ENCODE measurements at regions not wholly inside any gene's neighbourhood (a gene's known extent, or its start where the extent isn't known, plus 50 kb on each side); places are given as distances from the start of the nearest gene placed in this dataset.

DNA sequence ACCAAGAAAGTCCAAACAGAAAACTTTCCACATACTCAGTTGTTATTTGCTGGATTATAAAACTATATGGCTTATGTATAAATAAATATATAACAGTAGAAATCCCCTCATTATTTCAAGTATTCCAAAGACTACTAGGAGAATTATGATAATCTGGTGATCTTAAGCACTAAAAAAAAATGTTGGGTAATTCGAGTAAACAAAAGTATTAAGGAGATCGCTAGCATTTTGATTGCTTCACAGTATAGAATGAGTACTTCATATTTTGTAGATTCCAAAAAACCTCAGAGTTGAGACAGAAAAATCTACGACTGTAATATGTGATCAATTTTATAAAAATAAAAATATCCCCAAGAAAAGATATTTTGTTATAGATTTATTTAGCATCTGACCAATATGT is 236.4 kb upstream of the TENT5A start:
- no peak overlapping the region for H3K27ac ChIP-seq (replicated peaks)
- no peak overlapping the region for H3K4me3 ChIP-seq (replicated peaks; ENCODE audit: insufficient read depth, low read length)
- no peak for TF ChIP-seq POLR2AphosphoS5 (IDR thresholded peaks at IDR 0.05; ENCODE audit: low read depth)
- no peak for TF ChIP-seq REST (IDR thresholded peaks at IDR 0.05; ENCODE audit: insufficient replicate concordance, low read depth)
- TF ChIP-seq GABPA (IDR thresholded peaks at IDR 0.05; ENCODE audit: low read depth) = no peak
- TF ChIP-seq, protein P1, sequence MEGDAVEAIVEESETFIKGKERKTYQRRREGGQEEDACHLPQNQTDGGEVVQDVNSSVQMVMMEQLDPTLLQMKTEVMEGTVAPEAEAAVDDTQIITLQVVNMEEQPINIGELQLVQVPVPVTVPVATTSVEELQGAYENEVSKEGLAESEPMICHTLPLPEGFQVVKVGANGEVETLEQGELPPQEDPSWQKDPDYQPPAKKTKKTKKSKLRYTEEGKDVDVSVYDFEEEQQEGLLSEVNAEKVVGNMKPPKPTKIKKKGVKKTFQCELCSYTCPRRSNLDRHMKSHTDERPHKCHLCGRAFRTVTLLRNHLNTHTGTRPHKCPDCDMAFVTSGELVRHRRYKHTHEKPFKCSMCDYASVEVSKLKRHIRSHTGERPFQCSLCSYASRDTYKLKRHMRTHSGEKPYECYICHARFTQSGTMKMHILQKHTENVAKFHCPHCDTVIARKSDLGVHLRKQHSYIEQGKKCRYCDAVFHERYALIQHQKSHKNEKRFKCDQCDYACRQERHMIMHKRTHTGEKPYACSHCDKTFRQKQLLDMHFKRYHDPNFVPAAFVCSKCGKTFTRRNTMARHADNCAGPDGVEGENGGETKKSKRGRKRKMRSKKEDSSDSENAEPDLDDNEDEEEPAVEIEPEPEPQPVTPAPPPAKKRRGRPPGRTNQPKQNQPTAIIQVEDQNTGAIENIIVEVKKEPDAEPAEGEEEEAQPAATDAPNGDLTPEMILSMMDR (IDR thresholded peaks at IDR 0.05; ENCODE audit: insufficient read depth, low read length) = no peak
- no peak for TF ChIP-seq SPI1 (IDR thresholded peaks at IDR 0.05; ENCODE audit: borderline replicate concordance, low read depth)
- DNase-seq (ENCODE audit: low read depth in 1 of 2, low spot score in 1 of 2) = no peak
- H3K27me3 ChIP-seq (ENCODE audit: insufficient read depth, poor library complexity, severe bottlenecking) = no peaks in the 10 kb centered on the region

- no peak for TF ChIP-seq POLR2AphosphoS5 (IDR thresholded peaks at IDR 0.05; ENCODE audit: low read depth)
- Histone ChIP-seq H3K4me3 (replicated peaks; ENCODE audit: insufficient read depth, low read length) (no peak overlapping the region), H3K27me3 (ENCODE audit: insufficient read depth, poor library complexity, severe bottlenecking) (no peaks in the 10 kb centered on the region), H3K27ac (replicated peaks) (no peak overlapping the region)
- DNase-seq (ENCODE audit: low read depth in 1 of 2, low spot score in 1 of 2) = no peak
These were observed 236.0 kb upstream of the TENT5A start for GRCh38 chr6:81988446-81988845.

DNA sequence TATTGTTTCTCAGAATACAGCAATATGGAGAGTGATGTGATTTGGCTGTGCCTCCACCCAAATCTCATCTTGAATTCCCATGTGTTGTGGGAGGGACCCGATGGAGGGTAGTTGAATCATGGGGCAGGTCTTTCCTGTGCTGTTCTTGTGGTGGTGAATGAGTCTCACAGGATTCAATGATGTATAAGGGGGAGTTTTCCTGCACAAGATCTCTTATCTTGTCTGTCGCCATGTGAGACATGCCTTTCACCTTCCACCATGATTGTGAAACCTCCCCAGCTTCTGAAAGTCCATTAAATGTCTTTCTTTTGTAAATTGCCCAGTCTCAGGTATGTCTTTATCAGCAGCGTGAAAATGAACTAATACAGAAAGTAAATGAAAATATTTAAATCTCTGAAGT is 234.8 kb upstream of the TENT5A start:
- H3K27me3 ChIP-seq (ENCODE audit: insufficient read depth, poor library complexity, severe bottlenecking) = no peaks in the 10 kb centered on the region
- no peak for DNase-seq (ENCODE audit: low read depth in 1 of 2, low spot score in 1 of 2)
- no peak overlapping the region for H3K27ac ChIP-seq (replicated peaks)
- TF ChIP-seq POLR2AphosphoS5 (IDR thresholded peaks at IDR 0.05; ENCODE audit: low read depth) (no peak), GABPA (IDR thresholded peaks at IDR 0.05; ENCODE audit: low read depth) (no peak)
- H3K4me3 ChIP-seq (replicated peaks; ENCODE audit: insufficient read depth, low read length) = no peak overlapping the region

GRCh38 chr6:81985191-81985590 is 232.7 kb upstream of the TENT5A start:
- Histone ChIP-seq H3K27me3 (ENCODE audit: insufficient read depth, poor library complexity, severe bottlenecking) (no peaks in the 10 kb centered on the region), H3K27ac (replicated peaks) (no peak overlapping the region), H3K4me3 (replicated peaks; ENCODE audit: insufficient read depth, low read length) (no peak overlapping the region)
- DNase-seq (ENCODE audit: low read depth in 1 of 2, low spot score in 1 of 2) = no peak
- TF ChIP-seq, protein P1 (IDR thresholded peaks at IDR 0.05; ENCODE audit: insufficient read depth, low read length) = no peak
- TF ChIP-seq SPI1 (IDR thresholded peaks at IDR 0.05; ENCODE audit: borderline replicate concordance, low read depth) (no peak), GABPA (IDR thresholded peaks at IDR 0.05; ENCODE audit: low read depth) (no peak), REST (IDR thresholded peaks at IDR 0.05; ENCODE audit: insufficient replicate concordance, low read depth) (no peak), POLR2AphosphoS5 (IDR thresholded peaks at IDR 0.05; ENCODE audit: low read depth) (no peak)

- no peak for DNase-seq (ENCODE audit: low read depth in 1 of 2, low spot score in 1 of 2)
- TF ChIP-seq SPI1 (IDR thresholded peaks at IDR 0.05; ENCODE audit: borderline replicate concordance, low read depth) (no peak), REST (IDR thresholded peaks at IDR 0.05; ENCODE audit: insufficient replicate concordance, low read depth) (no peak), POLR2AphosphoS5 (IDR thresholded peaks at IDR 0.05; ENCODE audit: low read depth) (no peak)
- TF ChIP-seq, protein P1 (IDR thresholded peaks at IDR 0.05; ENCODE audit: insufficient read depth, low read length) = no peak
- no peak overlapping the region for H3K4me3 ChIP-seq (replicated peaks; ENCODE audit: insufficient read depth, low read length)
- H3K27ac ChIP-seq (replicated peaks) = no peak overlapping the region
- no peaks in the 10 kb centered on the region for H3K27me3 ChIP-seq (ENCODE audit: insufficient read depth, poor library complexity, severe bottlenecking)
These were observed 232.1 kb upstream of the TENT5A start for GRCh38 chr6:81984599-81984998.

All from HL-60 (cell line).